GM21619 (cell line): ENCODE measurements at regions not wholly inside any gene's neighbourhood (a gene's known extent, or its start where the extent isn't known, plus 50 kb on each side); places are given as distances from the start of the nearest gene placed in this dataset.
"Not testable (repeated sequence)": the region's sequence is repeated elsewhere in the genome, so short reads cannot be mapped to it uniquely, and the experiment has no call there.

Experiments used
- ATAC-seq: cut with Tn5 transposase; IDR thresholded peaks from one replicate; pipeline ENCODE4 v1.9.1; 2021; ENCODE audit not compliant: unreplicated experiment

GRCh38 chr5:130501151-130501865 lies 597.0 kb downstream of the CHSY3 start:
- no peak for ATAC-seq

- not testable (repeated sequence) for ATAC-seq
These were observed 596.2 kb downstream of the CHSY3 start for GRCh38 chr5:130500495-130500894.

- no peak for ATAC-seq
These were observed 592.0 kb downstream of the CHSY3 start for GRCh38 chr5:130496215-130496614.

DNA sequence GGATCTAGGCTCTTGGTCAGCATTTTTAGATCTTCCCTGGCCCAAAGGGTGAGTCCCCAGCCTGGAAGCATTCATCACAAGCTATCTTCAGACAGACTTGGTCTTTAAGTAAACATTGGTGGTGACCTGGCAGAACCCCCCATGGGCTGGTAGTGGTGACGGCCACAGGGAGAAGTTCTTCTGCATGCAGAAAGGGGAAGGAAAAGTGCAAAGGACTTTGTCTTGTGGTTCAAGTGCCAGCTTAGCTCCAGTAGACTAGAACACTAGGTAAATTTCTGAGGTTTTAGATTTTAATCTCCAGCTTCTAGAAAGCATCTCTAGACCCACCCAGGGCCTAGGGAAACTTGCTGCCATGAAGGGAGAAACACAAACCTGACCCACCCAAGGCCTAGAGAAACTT lies 584.0 kb downstream of the CHSY3 start:
- ATAC-seq = no peak

DNA sequence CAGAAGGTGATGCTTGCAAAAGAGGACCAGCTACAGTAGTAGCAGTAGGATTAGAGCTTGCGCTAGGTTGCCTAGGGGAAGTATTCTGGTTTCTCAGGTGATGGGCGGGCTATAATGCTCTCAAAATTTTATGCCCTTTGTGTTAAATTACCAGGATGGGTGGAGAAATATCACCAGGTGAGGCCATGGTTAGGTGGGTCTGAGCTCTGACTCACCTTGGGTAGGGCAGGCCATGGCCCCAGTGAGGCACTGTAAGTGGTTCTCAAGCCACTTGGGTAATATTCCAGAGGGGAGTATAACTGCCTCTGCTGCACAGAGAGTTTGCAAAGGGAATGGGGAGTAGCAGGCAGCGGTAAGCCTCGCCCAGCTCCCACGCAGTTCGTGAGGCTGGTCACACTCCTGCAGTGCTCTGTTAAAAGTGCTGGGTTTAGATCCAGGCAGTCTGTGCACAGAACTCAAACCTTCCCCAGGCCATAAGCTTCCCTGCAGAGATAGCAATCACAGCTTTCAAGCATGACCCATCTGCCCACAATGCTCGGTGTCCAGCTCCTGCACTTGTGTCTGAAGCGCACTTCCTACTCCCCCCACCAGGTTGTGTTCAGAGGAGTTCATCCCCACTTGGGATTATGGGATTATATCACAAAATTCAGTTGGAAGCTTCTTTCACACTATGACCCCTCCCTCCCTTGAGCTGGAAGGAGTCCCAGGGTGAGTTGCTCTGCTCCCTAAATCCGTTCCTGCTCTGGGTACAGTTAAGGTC lies 575.0 kb downstream of the CHSY3 start:
- no peak for ATAC-seq

DNA sequence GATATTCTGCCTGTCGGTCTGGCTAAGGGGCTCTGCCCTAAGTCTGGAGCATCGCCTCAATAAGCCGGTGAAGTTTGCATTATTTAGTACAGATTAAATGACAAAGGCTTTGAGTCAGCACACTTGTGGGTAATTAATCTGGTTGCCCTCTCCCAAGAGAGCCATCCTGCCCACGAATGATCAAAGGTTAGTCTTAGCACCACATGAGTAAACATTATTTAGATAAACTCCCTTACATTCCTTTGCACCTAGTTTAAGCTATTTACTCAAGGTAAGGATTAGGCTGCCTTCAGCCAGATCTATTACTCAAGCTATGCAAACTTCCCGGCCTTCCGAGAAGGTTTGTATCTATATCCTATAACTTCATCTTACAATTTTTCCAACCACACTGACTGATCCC lies 572.1 kb downstream of the CHSY3 start:
- ATAC-seq = no peak

- no peak for ATAC-seq
These were observed 558.3 kb downstream of the CHSY3 start for GRCh38 chr5:130462516-130462915.

DNA sequence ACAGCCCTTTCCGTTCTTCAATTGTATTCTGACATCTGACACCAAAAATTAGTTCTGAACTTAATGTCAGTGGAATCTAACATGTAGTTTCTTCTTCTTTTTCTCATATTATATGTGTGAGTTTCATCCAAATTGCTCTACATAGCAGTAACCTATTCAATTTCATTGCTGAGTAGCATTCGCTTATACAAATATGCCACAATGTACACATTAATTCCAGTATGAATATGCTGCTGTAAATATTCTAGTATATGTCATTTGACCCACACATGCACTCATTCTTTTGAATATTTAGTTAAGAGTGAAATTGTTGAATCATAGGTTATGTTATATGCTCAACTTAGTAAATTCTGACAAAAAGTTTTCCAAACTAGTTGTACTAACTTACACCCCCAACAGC lies 550.9 kb downstream of the CHSY3 start:
- no peak for ATAC-seq

- no peak for ATAC-seq
These were observed 548.5 kb downstream of the CHSY3 start for GRCh38 chr5:130452744-130453143.

DNA sequence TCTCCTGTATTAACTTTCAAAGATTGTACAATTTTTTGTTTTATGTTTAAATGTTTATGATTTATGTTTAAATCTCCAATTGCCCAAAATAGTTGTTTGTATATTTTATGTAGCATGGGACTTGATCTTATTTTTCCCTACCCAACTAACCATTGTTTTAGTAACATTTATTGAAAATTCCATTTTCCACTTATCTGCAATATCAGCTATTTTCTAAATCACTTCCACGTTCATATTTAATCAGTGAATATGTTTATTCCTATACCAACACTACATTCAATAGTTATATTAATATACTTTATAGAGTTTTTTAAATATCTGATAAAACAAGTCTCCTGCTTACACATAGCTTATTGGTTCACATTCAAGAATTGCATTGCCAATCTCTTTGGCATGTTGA lies 532.2 kb downstream of the CHSY3 start:
- ATAC-seq = no peak

- ATAC-seq = no peak
These were observed 523.1 kb downstream of the CHSY3 start for GRCh38 chr5:130427222-130427955.

- no peak for ATAC-seq
These were observed 521.2 kb downstream of the CHSY3 start for GRCh38 chr5:130425424-130425823.

- no peak for ATAC-seq
These were observed 520.1 kb downstream of the CHSY3 start for GRCh38 chr5:130424341-130424740.

GRCh38 chr5:130402906-130403305 lies 498.6 kb downstream of the CHSY3 start:
- no peak for ATAC-seq

GRCh38 chr5:130400091-130400490 lies 495.8 kb downstream of the CHSY3 start:
- ATAC-seq = no peak

DNA sequence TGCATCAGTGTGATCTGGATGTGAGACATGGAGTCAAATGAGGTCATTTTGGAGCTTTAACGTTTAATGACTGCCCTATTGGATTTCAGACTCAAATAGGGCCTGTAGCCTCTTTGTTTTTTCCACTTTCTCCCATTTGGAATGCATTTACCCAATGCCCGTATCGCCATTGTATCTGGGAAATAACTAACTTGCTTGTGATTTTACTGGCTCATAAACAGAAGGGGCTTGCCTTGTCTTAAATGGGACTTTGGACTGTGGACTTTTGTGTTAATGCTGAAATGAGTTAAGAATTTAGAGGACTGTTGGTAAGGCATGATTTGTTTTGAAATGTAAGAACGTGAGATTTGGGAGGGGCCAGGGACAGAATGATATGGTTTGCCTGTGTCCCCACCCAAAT lies 494.6 kb downstream of the CHSY3 start:
- ATAC-seq = no peak

- ATAC-seq = not testable (repeated sequence)
These were observed 493.5 kb downstream of the CHSY3 start for GRCh38 chr5:130397727-130398126.

DNA sequence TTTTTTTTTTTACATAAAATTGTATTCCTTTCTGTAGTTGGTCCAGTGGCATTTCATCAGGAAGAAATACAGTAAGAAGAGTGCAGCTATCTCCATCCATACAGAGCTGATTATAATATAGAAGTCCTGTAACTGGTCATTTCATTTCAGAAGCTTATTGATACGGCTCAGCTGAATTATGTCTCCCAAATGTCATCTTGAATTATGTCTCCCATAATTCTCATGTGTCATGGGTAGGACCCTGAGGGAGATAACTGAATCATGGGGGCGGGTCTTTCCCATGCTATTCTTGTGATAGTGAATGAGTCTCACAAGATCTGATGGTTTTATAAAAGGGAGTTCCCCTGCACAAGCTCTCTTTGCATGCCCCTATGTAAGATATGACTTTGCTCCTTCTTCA lies 492.9 kb downstream of the CHSY3 start:
- no peak for ATAC-seq

- not testable (repeated sequence) for ATAC-seq
These were observed 487.5 kb downstream of the CHSY3 start for GRCh38 chr5:130391727-130392264.

DNA sequence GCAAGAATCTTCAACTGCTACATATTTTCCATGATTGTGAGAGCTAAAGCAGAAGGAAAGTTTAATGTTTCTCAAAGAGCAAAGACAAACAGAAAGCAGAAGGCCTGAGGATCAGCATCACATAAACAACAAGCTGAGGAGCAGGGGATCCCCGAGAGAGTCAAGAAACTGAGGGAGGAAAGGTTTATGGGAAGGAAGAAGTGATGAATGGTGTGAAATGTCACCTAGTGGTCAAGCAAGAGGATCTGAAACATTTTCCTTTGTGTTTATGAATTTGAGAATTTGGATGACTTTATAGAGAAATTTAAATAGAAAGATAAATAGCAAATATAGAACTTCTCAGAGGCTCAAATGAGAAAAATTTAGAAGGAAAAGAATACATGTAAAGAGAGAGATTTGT lies 481.9 kb downstream of the CHSY3 start:
- ATAC-seq = no peak

GRCh38 chr5:130385656-130386055 lies 481.4 kb downstream of the CHSY3 start:
- no peak for ATAC-seq

DNA sequence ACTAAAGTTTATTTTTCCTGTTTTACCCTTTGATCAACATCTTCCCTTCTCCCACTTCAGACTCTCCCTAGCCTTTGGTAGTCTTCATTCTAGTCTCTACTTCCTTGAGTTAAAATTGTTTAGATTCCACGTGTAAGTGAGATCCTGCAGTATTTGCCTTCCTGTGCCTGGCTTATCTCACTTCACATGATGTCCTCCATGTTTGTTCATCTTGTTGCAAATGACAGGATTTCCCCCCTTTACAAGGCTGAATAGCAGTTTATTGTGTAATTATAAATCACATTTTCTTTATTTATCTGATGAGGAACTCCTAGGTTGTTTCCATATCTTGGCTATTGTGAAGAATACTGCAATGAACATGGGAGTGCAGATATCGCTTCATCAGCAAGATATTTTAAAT lies 461.7 kb downstream of the CHSY3 start:
- no peak for ATAC-seq
